Stimulated activated CD4-positive, alpha-beta T cell treated with anti-CD3 and anti-CD28 coated beads, Interleukin-4, amount 100 ng/mL, for 24 hours (primary cell): ENCODE measurements at regions not wholly inside any gene's neighbourhood (a gene's known extent, or its start where the extent isn't known, plus 50 kb on each side); places are given as distances from the start of the nearest gene placed in this dataset.
"Not testable (repeated sequence)": the region's sequence is repeated elsewhere in the genome, so short reads cannot be mapped to it uniquely, and the experiment has no call there.

Experiments
- DNase-seq: peaks from one replicate; pipeline ENCODE4 v3.0.0-alpha.2; 2020

DNA sequence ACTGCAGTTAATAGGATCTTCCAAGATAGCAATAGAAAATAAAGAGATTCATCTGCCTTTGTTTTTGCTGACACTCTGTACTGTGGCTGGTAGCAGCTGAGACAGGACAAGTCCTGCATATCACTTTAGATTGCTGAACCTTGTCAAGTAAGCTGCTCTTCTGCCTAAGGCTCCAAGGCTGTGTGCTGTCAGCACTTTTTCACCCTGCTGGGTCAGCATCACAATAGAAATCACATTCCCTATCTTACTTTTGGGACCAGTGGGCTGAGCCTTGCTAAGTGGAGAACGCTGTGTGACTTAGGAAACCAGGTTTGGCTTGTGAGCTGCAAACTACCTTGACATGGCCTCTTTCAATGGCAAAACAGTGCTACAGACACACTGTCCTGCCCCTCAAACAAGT, 263.9 kb downstream of the FRK start:
- no peak for DNase-seq

GRCh38 chr6:115796061-115796460, 264.6 kb downstream of the FRK start:
- no peak for DNase-seq

- no peak for DNase-seq
These were observed 277.2 kb downstream of the FRK start for GRCh38 chr6:115783402-115784061.

GRCh38 chr6:115782612-115783011, 278.1 kb downstream of the FRK start:
- no peak for DNase-seq

GRCh38 chr6:115773741-115774140, 286.9 kb downstream of the FRK start:
- DNase-seq: no peak

- DNase-seq: no peak
These were observed 289.8 kb downstream of the FRK start for GRCh38 chr6:115770851-115771250.

DNA sequence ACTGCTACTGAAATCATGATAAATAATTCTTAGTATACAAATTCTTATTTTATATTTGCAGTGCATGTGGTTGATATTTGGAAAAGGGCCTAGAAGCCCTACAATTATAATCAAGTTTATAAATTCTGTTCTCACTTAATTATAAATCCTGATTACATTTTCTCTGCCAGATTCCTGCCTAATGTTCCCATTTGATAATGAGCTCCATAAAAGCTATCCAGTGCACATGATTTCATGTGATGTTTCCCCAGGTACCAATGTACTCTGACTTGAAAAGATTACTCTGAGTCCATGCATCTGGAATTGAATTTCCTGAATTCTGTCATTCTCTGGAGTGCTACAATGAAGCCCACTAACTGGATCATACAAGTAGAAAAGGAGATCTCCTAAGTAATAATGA, 292.2 kb downstream of the FRK start:
- no peak for DNase-seq

DNA sequence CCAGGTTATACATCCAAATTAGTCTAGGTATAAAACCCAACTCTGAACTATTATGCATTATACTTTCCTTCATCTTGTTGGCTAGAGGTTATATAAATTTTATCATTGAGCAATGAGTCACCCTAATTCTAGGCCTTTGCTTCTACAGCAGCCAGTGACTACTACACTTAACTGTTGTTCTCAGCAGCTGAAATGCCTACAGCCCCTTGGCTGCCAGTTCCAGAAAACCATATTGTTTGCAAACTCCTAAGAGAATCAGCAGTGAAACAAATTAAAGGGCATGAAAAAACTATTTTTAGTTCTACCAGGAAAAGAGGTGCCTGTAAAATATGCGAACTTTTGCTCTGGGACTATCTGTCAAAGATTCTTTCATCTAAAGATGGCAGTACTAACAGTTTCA, 292.8 kb downstream of the FRK start:
- DNase-seq: no peak

- no peak for DNase-seq
These were observed 293.8 kb downstream of the FRK start for GRCh38 chr6:115766745-115767462.

DNA sequence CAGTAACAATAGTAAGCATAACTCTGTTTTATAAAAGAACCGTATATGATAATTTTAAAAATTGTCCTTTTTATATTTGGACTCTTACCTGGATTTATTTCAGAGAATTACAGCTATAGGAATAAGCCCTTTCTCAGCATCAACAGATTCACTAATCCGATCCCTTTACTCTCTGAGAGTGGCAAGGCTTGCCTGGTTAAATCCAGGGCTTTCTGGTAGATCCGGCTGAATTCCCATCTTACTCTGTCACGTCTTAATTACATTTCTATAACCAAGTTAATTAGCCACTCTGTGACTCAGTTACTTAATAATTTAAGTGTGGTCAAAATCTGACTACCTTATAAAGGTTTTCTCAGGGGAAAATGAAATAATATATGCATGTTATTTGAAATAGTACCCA, 294.7 kb downstream of the FRK start:
- no peak for DNase-seq

GRCh38 chr6:115759051-115759450, 301.6 kb downstream of the FRK start:
- DNase-seq: no peak

DNA sequence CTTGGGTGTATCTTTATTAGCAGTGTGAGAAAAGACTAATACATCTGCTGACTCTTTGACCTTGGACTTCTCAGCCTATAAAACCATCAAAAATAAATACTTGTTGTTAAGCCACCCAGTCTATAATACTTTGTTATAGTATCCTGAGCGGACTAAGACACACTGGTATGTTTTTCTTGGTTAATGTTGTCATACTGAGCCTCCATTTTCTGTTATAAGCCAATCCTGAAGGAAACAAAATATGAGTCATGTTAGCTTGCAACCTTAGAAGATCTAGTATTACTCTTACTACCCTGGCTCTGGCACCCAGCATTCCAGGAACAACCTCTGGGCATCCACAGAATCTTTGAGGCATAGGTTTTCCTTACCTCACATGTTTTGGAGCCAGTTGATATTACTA, 307.2 kb downstream of the FRK start:
- no peak for DNase-seq

DNA sequence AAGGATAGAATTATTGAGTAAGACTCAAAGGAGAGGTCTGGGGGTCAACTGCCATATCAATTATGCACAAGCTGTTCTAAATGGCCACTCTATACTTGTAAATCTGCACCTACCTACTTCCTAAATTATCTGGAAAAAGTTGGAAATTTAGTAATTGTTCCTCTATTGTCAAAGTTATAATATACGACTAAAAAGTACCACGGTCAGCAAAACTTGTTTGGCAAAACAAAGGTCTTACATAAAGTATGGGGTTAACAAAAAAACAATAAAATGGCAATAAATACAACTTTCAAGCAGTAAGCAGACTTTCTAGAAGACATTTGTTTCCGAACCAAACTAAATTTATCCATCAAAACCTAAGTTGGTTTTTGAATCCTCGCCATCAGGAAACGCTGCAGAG, 309.7 kb downstream of the FRK start:
- no peak for DNase-seq

- no peak for DNase-seq
These were observed 310.4 kb downstream of the FRK start for GRCh38 chr6:115750292-115750691.

DNA sequence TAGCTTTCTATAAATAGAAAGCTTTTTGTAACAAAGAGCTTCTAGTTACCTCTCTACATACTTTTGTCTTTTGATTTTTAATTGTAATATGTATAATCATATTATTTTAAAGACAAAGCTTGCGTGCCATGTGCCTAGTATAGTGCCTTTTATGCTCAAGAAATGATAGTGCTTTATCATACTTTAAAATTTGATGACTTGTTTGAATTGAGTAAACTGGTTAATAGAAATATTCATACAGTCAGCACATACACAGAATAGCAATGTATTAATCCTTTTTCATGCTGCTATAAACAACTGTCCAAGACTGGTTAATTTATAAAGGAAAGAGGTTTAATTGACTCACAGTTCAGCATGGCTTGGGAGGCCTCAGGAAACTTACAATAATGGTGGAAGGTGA, 313.0 kb downstream of the FRK start:
- DNase-seq: no peak

DNA sequence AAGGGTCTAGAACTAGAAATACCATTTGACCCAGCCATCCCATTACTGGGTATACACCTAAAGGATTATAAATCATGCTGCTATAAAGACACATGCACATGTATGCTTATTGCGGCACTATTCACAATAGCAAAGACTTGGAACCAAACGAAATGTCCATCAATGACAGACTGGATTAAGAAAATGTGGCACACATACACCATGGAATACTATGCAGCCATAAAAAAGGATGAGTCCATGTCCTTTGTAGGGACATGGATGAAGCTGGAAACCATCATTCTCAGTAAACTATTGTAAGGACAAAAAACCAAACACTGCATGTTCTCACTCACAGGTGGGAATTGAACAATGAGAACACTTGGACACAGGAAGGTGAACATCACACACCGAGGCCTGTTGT, 314.1 kb downstream of the FRK start:
- not testable (repeated sequence) for DNase-seq

DNA sequence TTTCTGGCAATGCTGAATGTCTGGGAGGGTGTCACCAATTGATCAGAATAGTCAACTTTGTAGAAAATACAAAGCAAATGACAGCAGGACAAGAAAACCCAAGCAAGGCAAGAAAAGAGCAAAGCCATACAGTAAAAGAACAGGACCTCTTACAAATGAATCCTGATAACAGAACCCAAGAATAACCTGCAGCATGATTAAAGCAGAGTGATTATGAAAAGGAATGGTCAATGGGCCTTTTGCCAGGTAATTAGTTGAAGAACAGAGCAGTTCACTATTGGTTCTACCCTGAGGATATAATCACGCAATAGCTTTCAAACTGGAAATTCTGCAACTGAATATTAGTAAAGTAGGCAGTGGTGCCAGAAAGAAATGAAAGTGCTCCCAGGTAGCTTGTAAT, 319.8 kb downstream of the FRK start:
- no peak for DNase-seq

DNA sequence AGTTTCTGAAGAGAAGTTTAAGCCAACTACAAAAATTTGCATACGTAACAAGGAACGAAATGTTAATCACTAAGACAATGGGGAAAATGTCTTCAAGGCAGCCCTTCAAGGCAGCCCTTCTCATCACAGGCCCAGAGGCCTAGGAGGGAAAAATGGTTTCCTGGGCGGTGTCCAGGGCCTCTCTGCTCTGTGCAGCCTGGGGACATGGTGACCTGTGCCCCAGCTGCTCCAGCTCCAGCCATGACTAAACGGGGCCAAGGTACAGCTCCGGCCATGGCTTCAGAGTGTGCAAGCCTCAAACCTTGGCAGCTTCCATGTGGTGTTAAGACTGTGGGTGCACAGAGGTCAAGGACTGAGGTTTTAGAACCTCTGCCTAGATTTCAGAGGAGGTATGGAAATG, 325.1 kb downstream of the FRK start:
- DNase-seq: no peak

GRCh38 chr6:115733426-115733825, 327.3 kb downstream of the FRK start:
- no peak for DNase-seq

- no peak for DNase-seq
These were observed 331.7 kb downstream of the FRK start for GRCh38 chr6:115729036-115729435.

DNA sequence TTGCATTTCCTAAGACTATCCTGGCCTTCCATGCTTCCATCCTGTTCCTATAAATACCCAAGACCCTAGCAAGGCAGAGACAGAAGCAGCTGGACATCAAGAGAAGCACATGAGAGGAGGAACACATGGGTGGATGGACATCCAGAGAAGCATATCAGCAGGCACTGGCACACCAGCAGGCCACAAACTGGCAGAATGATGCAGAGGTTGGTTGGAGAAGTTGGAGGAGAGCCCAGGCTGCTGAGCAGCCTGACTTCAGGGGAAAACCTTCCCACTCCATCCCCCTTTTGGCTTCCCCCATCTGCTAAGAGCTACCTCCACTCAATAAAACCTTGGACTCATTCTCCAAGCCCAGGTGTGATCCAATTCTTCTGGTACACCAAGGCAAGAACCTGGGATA, 332.5 kb downstream of the FRK start:
- no peak for DNase-seq

- DNase-seq: no peak
These were observed 339.1 kb downstream of the FRK start for GRCh38 chr6:115721564-115721963.

GRCh38 chr6:115720900-115721299, 339.8 kb downstream of the FRK start:
- no peak for DNase-seq

DNA sequence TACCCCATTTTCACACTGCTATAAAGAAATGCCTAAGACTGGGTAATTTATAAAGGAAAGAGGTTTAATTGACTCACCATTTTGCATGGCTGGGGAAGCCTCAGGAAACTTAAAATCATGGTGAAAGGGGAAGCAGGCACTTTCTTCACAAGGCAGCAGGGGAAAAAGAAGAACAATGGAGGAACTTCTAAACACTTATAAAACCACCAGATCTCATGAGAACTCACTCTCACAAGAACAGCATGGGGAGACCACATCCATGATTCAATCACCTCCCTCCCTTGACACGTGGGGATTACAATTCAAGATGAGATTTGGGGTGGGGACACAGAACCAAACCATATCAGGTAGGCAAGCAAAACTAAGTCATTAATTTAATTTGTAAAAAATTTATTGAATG, 343.2 kb downstream of the FRK start:
- no peak for DNase-seq

DNA sequence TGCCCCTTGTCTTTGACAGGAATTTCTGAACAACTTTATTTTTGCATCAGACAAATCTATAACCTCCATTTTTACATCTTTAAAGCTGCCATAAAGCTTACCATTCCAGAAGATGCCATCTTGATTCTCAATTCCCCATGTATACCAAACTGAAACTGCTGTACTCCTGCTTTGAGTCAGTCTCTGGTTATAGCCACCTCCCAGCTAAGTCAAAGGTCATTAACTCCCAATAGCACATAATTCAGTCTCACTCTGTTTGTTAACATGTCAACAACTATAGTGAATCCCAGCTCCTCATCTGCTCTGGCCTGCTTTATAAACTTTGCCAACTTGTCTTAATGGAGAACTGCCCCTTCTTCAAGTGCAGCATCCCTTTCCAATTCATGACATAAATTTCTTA, 343.6 kb downstream of the FRK start:
- no peak for DNase-seq
